ENCODE measurements at regions not wholly inside any gene's neighbourhood (a gene's known extent, or its start where the extent isn't known, plus 50 kb on each side); places are given as distances from the start of the nearest gene placed in this dataset.
"Not testable (repeated sequence)": the region's sequence is repeated elsewhere in the genome, so short reads cannot be mapped to it uniquely, and the experiment has no call there.

DNA sequence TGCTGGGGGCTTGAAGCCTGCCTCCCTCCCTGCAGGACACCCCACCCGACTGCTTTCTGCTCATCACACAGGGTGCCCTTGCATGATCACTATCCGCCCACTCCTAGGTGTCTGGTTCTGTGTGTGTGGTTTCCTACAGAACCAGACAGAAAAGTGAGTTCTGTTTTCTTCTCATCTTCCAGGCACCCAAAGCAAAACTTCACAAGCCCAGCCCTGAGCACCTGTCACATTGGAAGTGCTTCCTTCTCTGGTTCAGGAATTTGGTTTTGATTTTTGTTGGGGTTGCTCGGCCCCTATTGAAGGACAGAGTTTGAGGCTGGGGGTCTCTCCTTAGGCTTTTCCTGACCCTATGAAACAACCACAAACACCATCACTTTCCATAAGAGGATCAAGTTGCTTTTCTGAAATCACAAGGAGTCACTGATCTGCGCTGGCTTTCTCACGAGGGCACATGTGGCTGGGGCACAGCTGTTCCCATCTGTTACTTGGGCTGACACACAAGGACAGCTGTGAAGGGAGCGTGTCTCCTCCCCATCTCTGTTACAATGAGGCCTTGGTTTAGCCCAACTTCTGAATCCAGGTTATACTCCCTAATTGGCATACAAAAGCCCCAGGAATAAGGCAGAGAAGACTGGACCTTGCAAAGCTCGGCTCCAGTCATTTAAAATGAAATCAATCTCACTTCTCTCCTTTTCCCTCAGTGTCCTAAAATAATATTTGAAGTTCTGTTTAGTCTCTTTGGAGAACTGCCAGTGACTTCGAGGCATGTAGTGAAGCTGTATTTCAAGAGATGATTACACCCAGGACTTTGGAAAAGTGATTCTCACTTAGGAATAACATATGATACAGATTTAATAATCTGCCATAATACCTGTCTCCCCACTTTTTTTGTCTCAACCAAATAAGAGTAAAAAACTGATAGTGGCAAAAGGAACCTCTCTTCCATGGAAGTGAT lies 213.1 kb upstream of the GAS1 start:
- DNase-seq: no peak

DNA sequence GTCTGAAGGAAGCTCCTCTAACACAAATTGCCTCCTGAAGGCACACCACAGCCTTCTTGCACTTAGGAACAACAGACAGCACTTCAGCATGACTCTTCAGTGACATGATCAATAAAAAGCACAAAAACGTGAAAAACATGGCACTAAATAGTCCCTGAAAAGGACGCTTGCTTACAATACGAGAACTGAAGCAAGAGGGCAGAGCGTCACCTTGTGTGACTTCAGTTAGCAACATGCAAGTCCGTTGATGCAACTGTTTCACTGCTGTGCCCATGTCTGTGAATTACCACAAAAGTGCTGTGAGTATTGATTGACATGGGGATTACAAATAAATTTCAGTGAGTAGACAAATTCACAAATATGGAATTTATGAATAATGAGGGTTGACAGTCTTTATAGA lies 219.9 kb upstream of the GAS1 start:
- no peak for DNase-seq

DNA sequence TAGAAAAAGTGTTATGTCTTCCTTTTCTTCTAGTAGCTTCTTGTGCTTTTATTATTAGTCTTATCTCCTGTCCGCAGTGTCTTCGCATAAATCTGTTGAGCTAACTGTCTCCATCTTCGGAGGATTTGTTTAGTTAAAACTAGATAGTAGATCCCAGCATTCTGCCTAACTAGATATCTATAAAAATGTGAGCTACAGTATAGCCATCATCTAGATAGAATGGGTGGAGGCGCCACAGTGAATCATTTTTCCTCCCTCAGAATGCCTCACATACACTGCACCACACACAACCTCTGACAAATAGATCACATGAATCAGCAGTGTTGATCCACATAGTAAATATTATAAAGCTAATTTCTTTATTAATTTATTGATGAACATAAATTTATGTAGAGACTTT lies 220.3 kb upstream of the GAS1 start:
- DNase-seq: no peak

DNA sequence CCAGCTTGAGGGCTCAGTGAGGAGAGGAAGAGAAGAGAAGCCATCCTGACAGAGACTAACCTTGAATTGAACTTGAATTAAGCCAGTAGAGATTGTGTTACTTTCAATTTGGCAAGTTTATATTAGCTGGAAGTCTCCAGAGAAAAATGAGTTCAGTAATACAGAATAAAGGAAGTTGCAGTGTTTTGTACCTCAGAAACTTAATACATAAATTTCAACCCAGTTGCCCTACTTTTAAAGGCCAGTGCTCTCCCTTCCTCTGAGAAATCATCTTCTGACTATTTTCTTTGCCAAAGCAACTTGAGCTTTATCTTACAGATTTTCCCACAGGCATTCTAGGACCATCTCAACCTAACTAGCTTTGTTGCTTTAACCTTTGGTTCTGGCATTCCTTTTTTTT lies 231.0 kb upstream of the GAS1 start:
- DNase-seq: no peak

DNA sequence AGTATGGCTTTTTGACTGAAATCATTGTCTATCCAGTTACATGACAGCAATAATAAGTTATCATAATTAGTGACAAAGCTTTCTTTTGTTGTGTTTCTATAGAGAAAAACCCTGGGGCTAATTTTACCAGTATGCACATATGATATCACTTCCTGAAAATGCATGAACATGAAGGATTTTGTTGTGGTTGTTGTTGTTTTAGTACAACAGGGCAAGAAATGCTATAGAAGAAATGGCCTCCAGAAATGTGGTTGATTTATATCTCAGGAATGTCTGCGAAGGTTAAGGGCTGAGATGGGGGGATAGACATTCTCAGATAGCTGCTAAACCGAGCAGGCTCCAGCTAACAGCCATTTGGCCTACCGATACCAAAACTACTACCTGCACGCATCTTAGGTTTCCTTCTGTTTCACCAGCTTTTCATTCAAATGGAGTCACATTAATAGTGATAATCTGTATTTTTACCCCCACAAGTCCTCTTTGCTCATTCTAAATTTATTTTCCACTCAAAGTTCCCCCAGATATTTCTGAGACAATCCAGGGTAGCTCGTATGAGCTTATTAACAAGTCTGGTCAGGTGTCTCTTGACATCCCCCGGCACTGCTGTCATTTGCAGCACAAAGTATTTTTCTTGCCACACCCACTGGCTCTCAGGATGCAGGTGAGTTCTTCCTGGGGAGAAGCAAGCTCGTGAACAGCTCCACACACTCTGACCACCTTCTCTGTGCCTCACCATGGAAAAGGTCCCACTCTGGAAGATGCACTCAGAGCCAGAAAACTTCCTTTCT lies 232.4 kb upstream of the GAS1 start:
- DNase-seq: no peak

DNA sequence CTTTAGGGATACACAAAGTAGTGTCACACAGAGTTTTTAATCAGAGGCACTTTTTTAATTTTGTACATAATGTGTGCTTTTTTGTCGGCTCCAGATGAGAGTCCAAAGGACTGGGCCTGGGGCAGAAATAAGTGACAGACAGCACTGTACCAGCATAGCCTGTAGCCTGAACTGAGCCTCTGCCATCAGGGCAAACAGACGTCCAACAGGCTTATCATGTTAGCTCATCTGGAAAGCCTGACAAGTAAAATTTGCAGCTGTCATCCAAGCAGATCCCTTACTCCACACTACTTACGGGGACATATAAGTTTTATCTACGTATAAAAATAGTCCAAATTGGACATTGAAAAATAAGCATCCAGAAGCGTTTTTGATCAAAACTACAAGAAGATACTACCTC lies 233.1 kb upstream of the GAS1 start:
- no peak for DNase-seq

DNA sequence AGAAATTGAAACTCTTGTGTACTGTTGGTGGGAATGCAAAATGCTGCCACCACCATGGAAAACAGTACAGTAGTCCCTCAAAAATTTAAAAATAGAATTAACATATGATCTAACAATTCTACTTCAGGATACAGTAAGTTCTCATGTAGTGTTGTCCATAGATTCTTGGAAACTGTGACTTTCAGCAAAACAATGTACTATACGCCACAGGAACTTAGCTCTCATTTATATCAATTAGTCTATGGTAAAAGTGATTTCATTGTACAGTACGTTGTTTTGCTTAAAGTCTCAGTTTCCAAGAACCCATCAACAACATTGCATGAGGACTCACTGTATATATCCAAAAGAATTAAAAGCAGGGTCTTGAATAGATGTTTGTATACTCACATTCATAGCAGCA lies 233.5 kb upstream of the GAS1 start:
- DNase-seq: no peak

DNA sequence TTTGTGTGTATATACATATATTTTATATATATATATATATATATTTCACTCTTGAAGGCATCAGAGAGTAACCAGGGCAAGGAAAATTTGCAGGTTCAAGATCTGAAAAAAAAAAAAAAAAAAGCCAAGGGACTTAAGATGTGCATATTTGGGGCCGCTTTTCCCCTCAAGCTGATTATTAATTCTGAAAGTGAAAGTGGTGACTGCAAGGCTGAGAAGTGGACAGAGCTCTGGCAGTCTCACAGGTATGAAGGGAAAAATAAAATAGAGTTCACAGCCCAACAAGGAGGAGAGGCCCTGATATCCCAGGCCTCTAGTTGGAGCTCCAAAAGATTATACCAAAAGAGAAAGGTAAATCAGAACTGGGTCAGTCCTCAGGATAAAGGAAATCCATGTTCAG lies 234.4 kb upstream of the GAS1 start:
- no peak for DNase-seq

DNA sequence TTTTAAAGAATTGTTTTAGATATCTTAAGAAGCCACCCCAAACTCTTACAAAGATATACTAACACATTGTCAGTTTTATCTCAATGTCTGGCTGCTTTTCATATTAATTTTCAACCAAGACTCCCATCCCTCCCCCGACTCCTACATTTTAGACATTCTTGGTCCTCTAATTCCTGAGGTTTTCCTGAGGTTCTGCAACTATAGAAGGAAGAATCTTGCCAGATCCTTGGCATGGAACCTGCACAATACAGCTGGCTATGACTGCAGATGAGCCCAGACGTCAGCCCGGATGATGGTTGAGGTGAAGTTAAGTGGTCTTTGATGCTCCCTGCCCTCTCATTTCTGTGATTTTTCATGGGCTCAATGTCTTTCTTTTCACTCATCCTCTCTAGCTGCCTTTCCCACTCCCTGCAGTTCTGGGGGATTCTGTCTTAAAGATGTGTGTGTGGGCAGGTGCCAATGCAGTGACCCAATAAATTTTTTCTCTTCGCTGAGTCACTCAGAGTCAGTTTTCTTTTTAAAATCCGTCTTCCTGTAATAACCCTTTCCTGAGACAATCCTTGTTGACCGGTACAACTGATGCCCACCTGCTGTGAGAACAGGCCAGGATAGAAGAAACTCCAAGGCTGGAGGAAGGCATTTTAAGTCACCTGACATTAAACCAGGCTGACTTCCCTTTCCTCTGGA lies 237.8 kb upstream of the GAS1 start:
- DNase-seq: no peak

DNA sequence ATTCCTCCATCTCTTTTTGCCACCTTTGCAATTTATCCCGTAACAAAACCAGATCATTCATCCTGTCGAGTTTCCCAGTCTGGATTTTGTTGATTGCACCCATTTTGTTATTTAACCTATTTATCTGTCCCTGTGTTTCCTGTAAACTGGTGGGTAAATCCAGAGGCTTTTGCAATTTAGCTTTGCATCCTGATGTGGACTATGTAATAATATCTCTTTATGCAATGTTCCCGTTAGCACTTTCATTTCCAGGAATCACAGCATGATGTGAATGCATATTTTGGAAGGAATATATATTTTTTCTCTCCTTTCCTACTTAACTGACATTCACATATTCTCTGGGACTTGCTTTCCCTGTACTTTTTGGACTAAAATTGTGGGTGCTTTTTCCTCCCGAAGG lies 240.3 kb upstream of the GAS1 start:
- DNase-seq: no peak

DNA sequence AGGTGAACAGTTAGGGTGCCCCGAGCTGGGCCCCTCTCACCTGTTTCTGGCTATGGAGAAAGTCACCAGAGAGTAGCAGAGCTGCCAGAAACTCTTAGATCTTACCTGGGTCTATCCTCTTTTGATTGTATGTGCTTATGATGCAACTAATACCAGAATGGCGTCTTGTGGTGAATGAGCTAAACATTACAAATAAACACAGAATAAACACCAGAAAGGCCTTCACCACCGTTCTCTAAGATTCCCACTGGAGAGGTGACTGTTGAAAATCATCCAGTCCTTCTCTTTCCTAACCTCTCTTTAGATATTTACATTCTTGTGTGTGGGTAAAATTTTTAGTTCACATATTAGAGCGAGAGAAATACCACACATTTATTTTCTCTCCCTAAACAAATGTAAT lies 241.7 kb upstream of the GAS1 start:
- no peak for DNase-seq

DNA sequence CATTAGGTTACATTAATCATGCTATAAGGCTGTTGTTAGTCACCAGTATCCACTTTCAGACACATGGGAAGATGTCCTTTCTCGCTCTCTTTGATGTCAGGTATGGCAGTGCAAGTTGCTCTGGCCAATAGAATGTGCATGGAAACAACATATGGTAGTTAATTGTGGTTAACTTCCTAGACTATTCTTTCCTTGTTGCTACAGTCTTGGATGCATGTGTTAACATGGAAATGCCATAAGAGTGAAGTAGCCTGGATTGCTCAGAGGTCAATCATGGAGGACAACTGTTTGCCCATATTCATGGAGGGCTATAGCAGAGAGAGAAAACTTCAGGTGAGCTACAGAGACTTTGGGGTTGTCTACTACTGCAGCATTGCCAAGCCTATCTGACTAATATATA lies 245.8 kb upstream of the GAS1 start:
- no peak for DNase-seq

DNA sequence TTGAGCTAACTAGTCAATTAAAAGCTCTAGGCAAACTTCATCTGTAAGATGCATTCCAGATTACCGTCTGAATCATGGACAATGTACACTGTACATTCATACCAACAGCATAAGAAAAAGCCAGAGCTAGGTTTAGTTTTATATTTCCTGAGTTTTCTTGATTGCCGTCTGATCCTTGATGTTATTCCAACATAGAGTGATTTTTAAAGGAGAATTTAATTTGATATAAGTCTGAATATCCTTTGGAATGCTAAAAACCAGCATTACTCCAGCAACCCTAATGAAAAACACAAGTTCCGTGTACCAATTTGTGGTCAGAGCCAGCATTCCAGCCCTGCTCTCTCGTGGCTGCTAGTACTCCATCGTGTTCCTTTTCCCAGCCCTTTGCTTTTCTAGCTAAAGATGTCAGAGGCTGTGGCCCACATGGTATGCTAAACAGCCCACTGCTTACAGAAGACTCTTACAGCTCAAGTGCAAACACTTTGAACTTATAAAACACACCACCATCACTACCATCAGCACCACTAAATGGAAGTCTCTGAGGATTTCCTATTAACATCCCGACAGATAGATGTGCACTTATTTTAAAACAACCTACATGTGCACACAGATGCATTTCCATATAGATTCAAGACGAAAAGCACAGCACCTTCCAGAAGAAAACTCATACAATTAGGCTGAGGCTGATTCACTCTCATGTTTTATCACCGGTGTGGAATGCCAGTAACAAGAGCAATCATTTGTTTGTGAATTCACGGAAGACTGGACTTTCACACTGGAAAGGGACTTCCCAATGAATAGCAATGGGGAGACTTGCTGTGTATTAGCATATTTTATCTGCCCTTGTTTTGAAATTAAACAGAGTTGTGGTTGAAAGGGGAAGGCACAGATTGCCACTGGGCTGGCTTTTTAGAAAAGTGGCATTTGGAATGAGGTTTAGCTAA lies 246.9 kb upstream of the GAS1 start:
- DNase-seq: no peak

DNA sequence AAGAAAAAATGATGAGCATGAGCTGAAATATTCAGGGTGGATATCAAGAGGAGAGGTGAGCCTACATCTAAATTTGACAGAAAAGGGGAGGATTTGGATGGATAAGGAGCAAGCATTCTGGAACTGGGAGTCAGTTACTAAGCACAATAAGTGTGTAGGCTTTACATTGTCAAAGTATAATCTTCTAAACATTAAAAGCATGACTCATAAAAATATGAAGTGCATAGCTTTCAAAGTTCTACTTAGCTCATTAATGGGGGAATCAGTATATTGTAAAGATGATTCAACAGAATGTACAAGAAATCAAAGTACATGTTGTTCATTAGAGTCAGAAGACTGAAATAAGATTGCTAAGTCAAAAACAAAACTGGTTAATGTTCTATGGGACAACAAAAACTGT lies 248.0 kb upstream of the GAS1 start:
- DNase-seq: no peak

DNA sequence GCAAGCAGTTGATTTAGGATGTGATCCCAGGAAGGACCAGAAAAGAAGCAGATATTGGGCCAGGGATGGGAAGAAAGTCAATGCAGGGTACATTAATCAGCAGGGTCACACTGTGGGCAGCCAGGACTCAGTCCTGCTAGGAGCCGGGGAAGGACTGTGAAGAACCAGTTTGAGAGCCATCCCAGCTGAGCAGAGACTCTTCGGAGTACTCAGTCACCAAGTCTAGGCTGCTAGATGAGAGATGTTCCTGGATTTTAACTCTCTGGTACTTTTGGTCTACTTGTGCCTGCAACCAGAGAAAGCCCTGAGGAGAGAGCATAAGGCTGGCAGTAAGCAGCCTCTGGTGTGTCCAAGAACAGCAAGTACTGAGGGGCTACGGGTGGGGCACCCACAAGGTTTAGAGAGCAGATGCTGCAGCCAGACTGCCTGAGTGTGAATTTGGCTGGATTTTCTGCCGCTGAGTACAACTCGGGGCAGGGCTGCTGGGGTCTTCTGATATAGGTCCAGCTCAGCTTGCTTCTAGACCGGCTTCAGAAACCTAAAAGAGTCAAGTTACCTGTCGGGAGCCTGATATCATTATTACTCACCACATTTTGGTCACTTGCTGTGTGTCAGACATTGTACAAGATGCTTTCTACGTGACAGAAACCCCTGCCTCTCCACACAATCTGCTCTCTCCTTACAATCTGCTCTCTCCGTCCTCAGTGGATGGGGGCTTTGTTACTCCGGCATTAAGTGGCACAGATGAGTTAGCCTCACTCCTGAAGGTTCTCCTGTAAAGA lies 250.2 kb upstream of the GAS1 start:
- no peak for DNase-seq

DNA sequence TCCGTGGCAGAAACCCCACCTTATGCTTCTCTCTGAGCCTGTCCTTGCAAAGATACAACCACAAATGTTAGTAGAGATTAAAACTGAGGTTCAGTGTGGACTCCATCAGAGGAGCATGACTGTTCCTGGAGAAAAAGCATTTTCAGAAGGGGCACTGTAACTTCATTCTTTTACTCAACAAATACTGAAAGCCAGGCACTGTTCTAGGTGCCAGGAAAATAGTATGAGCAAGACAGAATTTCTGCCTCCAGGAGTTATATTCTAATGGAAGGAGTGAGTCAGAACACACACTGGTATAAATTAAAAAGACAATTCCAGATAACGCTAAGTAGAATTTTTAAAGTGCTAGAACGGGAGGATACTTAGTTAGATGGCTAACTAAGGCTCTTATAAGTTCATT lies 251.4 kb upstream of the GAS1 start:
- no peak for DNase-seq

DNA sequence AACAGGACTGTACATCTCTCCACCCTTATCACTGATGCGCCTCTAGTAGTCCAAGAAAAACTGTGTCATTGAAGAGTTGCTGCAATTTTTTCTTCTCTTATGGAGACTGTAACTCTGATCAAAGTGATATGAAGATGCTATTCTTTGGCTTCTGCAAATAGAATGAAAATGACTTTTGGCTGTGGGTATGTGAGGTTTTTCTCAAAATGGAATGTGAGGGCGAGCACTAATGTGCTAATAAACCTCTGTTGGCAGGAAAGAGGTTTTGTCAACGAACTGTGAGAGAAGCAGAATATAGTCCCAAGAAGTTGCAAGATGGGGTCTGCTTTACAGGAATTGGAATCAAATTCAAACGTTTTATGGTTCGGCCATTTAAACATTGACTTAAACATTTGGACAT lies 252.0 kb upstream of the GAS1 start:
- no peak for DNase-seq

DNA sequence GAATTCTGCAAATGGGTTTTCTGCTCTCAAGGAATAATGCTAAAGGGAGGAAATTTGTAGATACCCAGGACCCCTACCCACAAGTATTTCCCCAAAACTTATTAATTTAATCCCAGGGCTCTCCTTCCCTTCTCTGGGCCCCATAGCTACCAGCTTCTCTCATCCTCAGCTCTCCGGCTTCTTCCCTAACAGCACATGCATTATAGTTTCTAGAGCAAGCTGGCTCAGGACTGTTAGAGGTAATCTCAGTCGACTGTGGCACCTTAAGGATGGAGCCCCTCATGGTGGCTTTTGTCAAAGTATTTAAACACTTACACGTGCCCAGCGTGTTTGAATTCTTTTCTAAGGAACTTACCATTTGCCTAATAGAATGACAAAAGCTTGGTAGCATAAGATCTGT lies 252.5 kb upstream of the GAS1 start:
- DNase-seq: no peak

DNA sequence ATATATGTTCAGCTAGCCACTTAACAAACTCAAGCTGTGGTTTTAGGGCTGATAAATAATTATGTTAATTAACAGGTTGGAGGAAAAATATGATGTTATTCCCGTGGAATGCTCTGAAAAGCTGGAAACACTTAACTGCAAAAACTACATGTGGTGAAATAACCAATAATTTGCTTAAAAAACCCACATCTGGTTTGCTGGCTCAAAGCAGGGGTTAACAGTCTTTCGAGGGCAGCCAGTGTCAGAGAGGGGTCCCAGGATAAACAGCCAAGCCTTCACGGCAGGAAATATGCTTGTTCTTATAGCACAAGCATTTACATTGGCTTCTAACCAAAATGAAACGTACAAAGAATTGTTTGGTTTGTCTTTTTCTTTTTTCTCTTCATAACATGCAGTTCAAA lies 254.0 kb upstream of the GAS1 start:
- DNase-seq: no peak

DNA sequence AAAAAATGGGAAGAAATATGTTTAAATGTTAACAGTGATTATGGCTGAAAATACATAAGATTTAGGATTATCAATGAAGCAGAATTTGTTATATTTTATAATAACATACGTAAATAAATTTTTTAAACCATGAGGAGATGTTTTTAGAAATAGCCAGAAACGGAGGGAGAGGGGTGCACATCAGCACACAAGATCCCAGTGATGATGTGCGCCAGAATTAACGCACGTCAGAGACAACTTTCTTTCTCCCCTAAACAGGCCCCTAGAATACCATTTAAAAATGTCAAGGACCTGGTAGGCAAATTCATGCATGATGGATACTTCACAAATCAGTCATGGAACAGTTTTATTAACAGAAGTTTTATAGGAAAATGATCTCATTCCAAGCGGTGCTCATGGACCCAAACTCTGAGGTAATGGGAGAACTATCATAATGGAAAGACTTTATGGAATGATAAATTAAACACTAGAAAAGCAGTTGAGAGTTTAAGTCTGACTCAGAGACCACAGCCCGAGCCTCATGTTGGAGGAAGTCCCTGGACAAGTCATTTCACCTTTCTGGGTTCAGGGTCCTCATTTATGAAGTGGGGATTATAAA lies 258.9 kb upstream of the GAS1 start:
- no peak for DNase-seq

DNA sequence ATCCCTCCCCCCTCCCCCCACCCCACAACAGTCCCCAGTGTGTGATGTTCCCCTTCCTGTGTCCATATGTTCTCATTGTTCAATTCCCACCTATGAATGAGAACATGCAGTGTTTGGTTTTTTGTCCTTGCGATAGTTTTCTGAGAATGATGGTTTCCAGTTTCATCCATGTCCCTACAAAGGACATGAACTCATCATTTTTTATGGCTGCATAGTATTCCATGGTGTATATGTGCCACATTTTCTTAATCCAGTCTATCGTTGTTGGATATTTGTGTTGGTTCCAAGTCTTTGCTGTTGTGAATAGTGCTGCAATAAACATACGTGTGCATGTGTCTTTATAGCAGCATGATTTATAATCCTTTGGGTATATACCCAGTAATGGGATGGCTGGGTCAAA lies 263.4 kb upstream of the GAS1 start:
- not testable (repeated sequence) for DNase-seq

Measured in CD4-positive, alpha-beta T cell treated with Interleukin-17A for 1 hour (primary cell).